Esophagus squamous epithelium (tissue), 5 donors: ENCODE measurements at regions not wholly inside any gene's neighbourhood (a gene's known extent, or its start where the extent isn't known, plus 50 kb on each side); places are given as distances from the start of the nearest gene placed in this dataset.

Source experiments
- DNase-seq: peaks from one replicate; lab custom pipeline; 2025; lab: John Stamatoyannopoulos, UW
- H3K27ac ChIP-seq, 4 donors: fragments of 200-600 bp; sonication (generic); one replicate each; pipeline ENCODE4 v1.5.1; 2016 to 2019; ENCODE audit warnings: mild to moderate bottlenecking in 1 of 4
- H3K27me3 ChIP-seq, 4 donors: fragments of 200-600 bp; sonication (generic); 1 replicate in 3 of 4; 2 replicates in 1 of 4; pipeline versions ENCODE4 v1.5.1 to v1.6.0; 2017 to 2021; ENCODE audit warnings: antibody characterized with exemption in 1 of 4
- H3K36me3 ChIP-seq, 3 donors: fragments of 200-600 bp; sonication (generic); one replicate each; pipeline ENCODE4 v1.5.1; 2016 to 2019
- H3K4me1 ChIP-seq, 3 donors: fragments of 200-600 bp; sonication (generic); one replicate each; pipeline ENCODE4 v1.5.1; 2017 to 2019
- H3K4me3 ChIP-seq, 4 donors: fragments of 200-600 bp; sonication (generic); 1 replicate in 3 of 4; 2 replicates in 1 of 4; pipeline ENCODE4 v1.5.1; 2016 to 2019; ENCODE audit warnings: mild to moderate bottlenecking in 2 of 4, moderate library complexity in 1 of 4
- H3K9me3 ChIP-seq, 3 donors: fragments of 200-600 bp; sonication (generic); one replicate each; pipeline ENCODE4 v1.5.1; 2016 to 2019
- CTCF ChIP-seq, 6 experiments: fragments of 450-650 bp in 4 of 6; fragments of 200-600 bp in 2 of 6; sonication (generic) in 2 of 6; IDR thresholded peaks; one replicate each; pipeline ENCODE4 v1.5.1; 2016 to 2019; ENCODE audit warnings: antibody characterized with exemption in 6 of 6, mild to moderate bottlenecking in 4 of 6, moderate library complexity in 4 of 6
- POLR2A ChIP-seq, 4 donors: fragments of 450-650 bp; IDR thresholded peaks; one replicate each; pipeline ENCODE4 v1.6.1; 2017; ENCODE audit warnings: antibody characterized with exemption in 4 of 4, mild to moderate bottlenecking in 4 of 4, moderate library complexity in 3 of 4
- WGBS, 2 donors: methylation state at CpG; one replicate each; pipeline ENCODE4 v1.1.5; 2018; 5-methylcytosine and 5-hydroxymethylcytosine counted together
- intact Hi-C: fragments of 100-400 bp; cut with DNase I; formaldehyde crosslinking; loops from one replicate; pipeline ENCODE4 v1.15.0; 2022
- donor health status: DM: yes; HTN: yes; CAD: no.

GRCh38 chr5:2168601-2169429 is 286.1 kb upstream of the IRX4 start:
- H3K9me3 ChIP-seq, result no peaks in the 10 kb centered on the region
- TF ChIP-seq CTCF (IDR thresholded peaks at IDR 0.05) (no peak), POLR2A (IDR thresholded peaks at IDR 0.05) (no peak)
- DNase-seq, result no peak
- H3K27ac ChIP-seq, result no peak overlapping the region
- H3K4me1 ChIP-seq, result no peaks in the 10 kb centered on the region
- H3K36me3 ChIP-seq, result no peaks in the 10 kb centered on the region
- WGBS, 2 donors, result 66% methylated on average over 18 to 19 of the region's 24 CpGs
- peaks cover 0 to 50% (median 0%) of the 10 kb centered on the region in 4 donors for H3K27me3 ChIP-seq
- no peak overlapping the region for H3K4me3 ChIP-seq
- intact Hi-C loops, result no loop called here

- no peak overlapping the region for H3K27ac ChIP-seq
- peaks cover 0 to 49% (median 0%) of the 10 kb centered on the region in 4 donors for H3K27me3 ChIP-seq
- no peak overlapping the region for H3K4me3 ChIP-seq
- no peaks in the 10 kb centered on the region for H3K9me3 ChIP-seq
- TF ChIP-seq POLR2A (IDR thresholded peaks at IDR 0.05) (no peak), CTCF (IDR thresholded peaks at IDR 0.05) (no peak)
- intact Hi-C loops, result no loop called here
- DNase-seq, result no peak
- H3K36me3 ChIP-seq, result no peaks in the 10 kb centered on the region
- no peaks in the 10 kb centered on the region for H3K4me1 ChIP-seq
- WGBS, 2 donors, result 78 to 92% methylated on average over 9 to 11 of the region's 11 CpGs
These were observed 284.9 kb upstream of the IRX4 start for GRCh38 chr5:2167671-2168070.

- no peak overlapping the region for H3K4me3 ChIP-seq
- H3K27ac ChIP-seq, result no peak overlapping the region
- WGBS, 2 donors, result 83 to 90% methylated on average over 3 to 5 of the region's 6 CpGs
- peaks cover 0 to 43% (median 0%) of the 10 kb centered on the region in 4 donors for H3K27me3 ChIP-seq
- H3K4me1 ChIP-seq, result no peaks in the 10 kb centered on the region
- H3K9me3 ChIP-seq, result no peaks in the 10 kb centered on the region
- H3K36me3 ChIP-seq, result no peaks in the 10 kb centered on the region
- DNase-seq, result no peak
- TF ChIP-seq POLR2A (IDR thresholded peaks at IDR 0.05) (peak in 1 of 4 donors; percentile 14), CTCF (IDR thresholded peaks at IDR 0.05) (no peak)
- intact Hi-C loops, result no loop called here
These were observed 284.3 kb upstream of the IRX4 start for GRCh38 chr5:2166979-2167377.

- Histone ChIP-seq H3K4me1 (no peaks in the 10 kb centered on the region), H3K36me3 (no peaks in the 10 kb centered on the region), H3K27me3 (peaks cover 0 to 38% (median 0%) of the 10 kb centered on the region in 4 donors), H3K4me3 (no peak overlapping the region), H3K27ac (no peak overlapping the region), H3K9me3 (no peaks in the 10 kb centered on the region)
- WGBS, 2 donors, result 59 to 62% methylated on average over 2 to 5 of the region's 17 CpGs
- intact Hi-C loops, result no loop called here
- TF ChIP-seq POLR2A (IDR thresholded peaks at IDR 0.05) (no peak), CTCF (IDR thresholded peaks at IDR 0.05) (no peak)
- no peak for DNase-seq
These were observed 283.7 kb upstream of the IRX4 start for GRCh38 chr5:2166306-2166978.
